K562 (cell line): ENCODE measurements at regions not wholly inside any gene's neighbourhood (a gene's known extent, or its start where the extent isn't known, plus 50 kb on each side); places are given as distances from the start of the nearest gene placed in this dataset.

Experiments used
- ATAC-seq: fragments of 200-7000 bp; cut with Tn5 transposase; 3 replicates; pipeline ENCODE4 v1.9.1; 2020; ENCODE audit warnings: moderate library complexity
- BruUV-seq: library from RNA; stranded (reverse); fragments of 400-500 nt; replicated peaks from 2 replicates; lab custom pipeline; 2021; lab: Mats Ljungman, UMichigan
- CTCF ChIA-PET: fragments of 300-600 bp; formaldehyde crosslinking; extraction: SDS; loops from one replicate; lab custom pipeline; 2021; ENCODE audit warnings: low intra/inter-chr PET ratio; lab: Yijun Ruan, JAX
- POLR2A ChIA-PET: fragments of 300-600, 350-650 bp; sonication (Branson Sonifier 250); formaldehyde crosslinking; extraction: SDS; loops from one replicate; lab custom pipeline; 2021; ENCODE audit warnings: antibody characterized with exemption, inconsistent platforms; lab: Yijun Ruan, JAX
- DNase-seq, 4 experiments: peaks; one replicate each; pipeline versions ENCODE4 v3.0.0 to v3.0.0-alpha.2; 2011 to 2018; ENCODE audit warnings: low spot score in 3 of 4, mixed read lengths in 3 of 4; ENCODE audit errors: extremely low read depth in 1 of 4
- FAIRE-seq: peaks from 2 replicates; lab custom pipeline; 2011; peaks lifted over from hg19 to GRCh38; lab: Jason Lieb, UNC
- H2AFZ ChIP-seq: 2 replicates; pipeline ENCODE4 v1.6.0; 2011; ENCODE audit warnings: low read depth, low read length, control low read depth, inconsistent platforms
- H3K27ac ChIP-seq: fragments of 200-600 bp; 3 replicates; pipeline ENCODE4 v1.8.0; 2011; ENCODE audit warnings: low read depth, mild to moderate bottlenecking, control low read depth, inconsistent platforms, low read length, moderate library complexity, mixed read lengths; ENCODE audit errors: extremely low read depth
- H3K27me3 ChIP-seq, 2 experiments: fragments of 300-600 bp in 1 of 2; 2 replicates in 1 of 2; 3 replicates in 1 of 2; pipeline versions ENCODE4 v1.6.0 to v1.8.0; 2011; ENCODE audit warnings: inconsistent platforms in 2 of 2, low read length in 2 of 2, mild to moderate bottlenecking in 1 of 2, mixed read lengths in 1 of 2, moderate library complexity in 1 of 2; ENCODE audit not compliant: control insufficient read depth in 2 of 2, insufficient read depth in 2 of 2
- H3K36me3 ChIP-seq: fragments of 300-600 bp; 3 replicates; pipeline ENCODE4 v1.8.0; 2011; ENCODE audit warnings: mild to moderate bottlenecking, low read length, inconsistent platforms; ENCODE audit not compliant: control insufficient read depth, insufficient read depth
- H3K4me1 ChIP-seq, 2 experiments: fragments of 200-600 bp in 1 of 2; replicated peaks in 1 of 2; 2 replicates in 1 of 2; 3 replicates in 1 of 2; pipeline versions ENCODE4 v1.5.1 to v1.8.0; 2011; ENCODE audit warnings: inconsistent platforms in 2 of 2, low read length in 2 of 2, mild to moderate bottlenecking in 1 of 2, mixed read lengths in 1 of 2, moderate library complexity in 1 of 2; ENCODE audit not compliant: control insufficient read depth in 2 of 2, insufficient read depth in 2 of 2
- H3K4me2 ChIP-seq: 2 replicates; pipeline ENCODE4 v1.6.1; 2011; ENCODE audit warnings: low read length, control low read depth, inconsistent platforms, mixed read lengths; ENCODE audit not compliant: insufficient read depth
- H3K4me3 ChIP-seq: fragments of 200-600 bp; sonication (generic), shearing (Covaris generic); 2 replicates; pipeline ENCODE4 v1.5.1; 2016; ENCODE audit warnings: control low read depth, inconsistent platforms
- H3K79me2 ChIP-seq: fragments of 200-600 bp; 3 replicates; pipeline ENCODE4 v1.8.0; 2011; ENCODE audit warnings: low read length, inconsistent platforms; ENCODE audit not compliant: control insufficient read depth, insufficient read depth
- H3K9ac ChIP-seq, 2 experiments: 2 replicates each; pipeline versions ENCODE4 v1.6.0 to v1.6.1; 2011; ENCODE audit warnings: low read depth in 2 of 2, low read length in 2 of 2, control low read depth in 1 of 2, inconsistent platforms in 1 of 2, mild to moderate bottlenecking in 1 of 2, mixed read lengths in 1 of 2; ENCODE audit not compliant: insufficient read depth in 1 of 2
- H3K9me1 ChIP-seq: one replicate; pipeline ENCODE4 v1.6.0; 2011; ENCODE audit warnings: inconsistent platforms, mild to moderate bottlenecking, low read length, moderate library complexity; ENCODE audit not compliant: control insufficient read depth, insufficient read depth
- H3K9me3 ChIP-seq: replicated peaks from 2 replicates; pipeline ENCODE4 v1.5.1; 2011; ENCODE audit warnings: low read depth, low read length, inconsistent platforms; ENCODE audit not compliant: control insufficient read depth, insufficient read depth
- H4K20me1 ChIP-seq: replicated peaks from 2 replicates; pipeline ENCODE4 v1.6.1; 2011; ENCODE audit warnings: low read length, inconsistent platforms, mixed read lengths; ENCODE audit not compliant: control insufficient read depth, insufficient read depth
- ESRRB ChIP-seq: fragments of 250-450 bp; sonication (Bioruptor Pico); IDR thresholded peaks from 2 replicates; pipeline ENCODE4 v1.5.0; 2020; ENCODE audit warnings: mild to moderate bottlenecking, moderate library complexity, borderline replicate concordance
- WGBS: fragments of 100-300 bp; shearing (Covaris generic); methylation state at CpG from one replicate; pipeline ENCODE4 v1.1.6; 2016; ENCODE audit warnings: low coverage, mixed read lengths; ENCODE audit not compliant: insufficient coverage; ENCODE audit errors: missing lambda C conversion rate; 5-methylcytosine and 5-hydroxymethylcytosine counted together
- in situ Hi-C: fragments of 300-500 bp; cut with MboI; formaldehyde crosslinking; loops from 4 replicates; pipeline ENCODE4 v1.15.0; 2018; ENCODE audit warnings: inconsistent platforms, mixed read lengths
- intact Hi-C: fragments of 100-400 bp; cut with micrococcal nuclease; formaldehyde crosslinking; loops from 2 replicates; pipeline ENCODE4 v1.14.2; 2022
- TF ChIP-seq, protein P1 (sequence below), 2 experiments: fragments of 200-800 bp in 1 of 2; sonication (Bioruptor generic) in 1 of 2; sonication (generic) in 1 of 2; formaldehyde crosslinking in 1 of 2; IDR thresholded peaks in 1 of 2; conservative IDR thresholded peaks in 1 of 2; 2 replicates each; pipeline versions ENCODE4 v1.5.0 to v1.6.1; 2016 to 2020; ENCODE audit warnings: missing compliant biosample characterization in 1 of 2, missing genetic modification characterization in 1 of 2, missing genetic modification reagents in 1 of 2
- TF ChIP-seq, protein P2 (sequence below), 2 experiments: fragments of 250-450 bp in 1 of 2; fragments of 450-650 bp in 1 of 2; sonication (Bioruptor Pico) in 1 of 2; IDR thresholded peaks; 2 replicates each; pipeline versions ENCODE4 v1.6.1 to v1.8.0; 2016 to 2021; ENCODE audit warnings: mild to moderate bottlenecking in 2 of 2, moderate library complexity in 2 of 2, missing compliant biosample characterization in 1 of 2, missing genetic modification characterization in 1 of 2

DNA sequence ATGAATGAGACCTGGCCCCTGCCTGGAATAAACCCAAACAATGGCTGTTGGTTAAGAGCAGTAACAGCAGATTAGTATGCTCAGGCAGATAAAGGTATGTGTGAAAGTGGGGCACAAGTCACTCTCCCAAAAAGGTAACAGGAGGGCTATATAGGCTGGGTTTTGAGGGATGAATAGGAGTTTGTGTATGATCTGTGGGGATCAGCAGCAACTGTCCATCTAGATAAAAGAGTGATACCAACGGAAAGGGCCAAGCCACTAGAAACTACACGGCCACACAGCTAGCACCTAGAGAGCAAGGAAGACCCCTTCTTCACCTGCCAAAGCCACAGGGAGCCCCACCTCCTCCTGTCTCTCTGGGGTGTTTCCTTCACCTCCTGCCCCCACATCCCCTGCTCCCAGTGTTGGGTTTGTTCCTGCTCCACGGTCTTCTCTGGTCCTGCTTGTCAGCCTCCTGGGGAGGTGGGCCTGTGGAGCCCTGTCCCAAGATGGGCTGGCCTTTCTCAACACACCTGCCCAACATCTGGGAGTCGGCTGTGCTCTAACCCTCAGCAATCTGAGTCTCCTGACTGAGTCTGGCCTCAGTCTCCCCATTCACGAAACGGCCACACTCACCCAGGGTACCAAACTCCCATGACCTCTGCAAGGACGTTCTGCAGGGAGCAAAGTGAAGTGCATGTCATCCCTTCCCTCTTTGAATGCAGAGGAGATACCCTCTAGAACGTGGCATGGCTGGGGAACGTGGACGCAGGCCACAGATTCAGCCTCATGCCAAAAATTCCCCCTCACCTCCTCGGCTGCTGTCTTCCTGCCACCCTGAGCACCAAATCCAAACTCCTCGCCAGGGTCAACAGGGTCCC lies 108.2 kb downstream of the NCOR2 start:
- TF ChIP-seq ESRRB (CRISPR knock-in tag) = no peak
- TF ChIP-seq, protein P1, sequence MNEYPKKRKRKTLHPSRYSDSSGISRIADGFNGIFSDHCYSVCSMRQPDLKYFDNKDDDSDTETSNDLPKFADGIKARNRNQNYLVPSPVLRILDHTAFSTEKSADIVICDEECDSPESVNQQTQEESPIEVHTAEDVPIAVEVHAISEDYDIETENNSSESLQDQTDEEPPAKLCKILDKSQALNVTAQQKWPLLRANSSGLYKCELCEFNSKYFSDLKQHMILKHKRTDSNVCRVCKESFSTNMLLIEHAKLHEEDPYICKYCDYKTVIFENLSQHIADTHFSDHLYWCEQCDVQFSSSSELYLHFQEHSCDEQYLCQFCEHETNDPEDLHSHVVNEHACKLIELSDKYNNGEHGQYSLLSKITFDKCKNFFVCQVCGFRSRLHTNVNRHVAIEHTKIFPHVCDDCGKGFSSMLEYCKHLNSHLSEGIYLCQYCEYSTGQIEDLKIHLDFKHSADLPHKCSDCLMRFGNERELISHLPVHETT (CRISPR knock-in tag; conservative IDR thresholded peaks at IDR 0.05 in 1 of 2, IDR thresholded peaks at IDR 0.05 in 1 of 2) = no peak
- TF ChIP-seq, protein P2, sequence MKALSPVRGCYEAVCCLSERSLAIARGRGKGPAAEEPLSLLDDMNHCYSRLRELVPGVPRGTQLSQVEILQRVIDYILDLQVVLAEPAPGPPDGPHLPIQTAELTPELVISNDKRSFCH (CRISPR knock-in tag; IDR thresholded peaks at IDR 0.05) = no peak
- TF ChIP-seq, protein P2 (tag; IDR thresholded peaks at IDR 0.05) = no peak
- TF ChIP-seq, all 486 proteins: peak for 0
- no peak overlapping the region for H3K4me2 ChIP-seq
- no peak for FAIRE-seq
- no peak overlapping the region for H2AFZ ChIP-seq
- in situ Hi-C loops = no loop called here
- 76% methylated on average over 12 of the region's 12 CpGs for WGBS
- peak overlapping the region in 1 of 2 experiments; percentile 58; a peak in 2 of 4 replicates for H3K9ac ChIP-seq
- H3K9me3 ChIP-seq = no peaks in the 10 kb centered on the region
- no peak for DNase-seq
- H3K79me2 ChIP-seq = no peaks in the 10 kb centered on the region
- H3K27ac ChIP-seq = no peak overlapping the region
- BruUV-seq = no TSS peak
- no peaks in the 10 kb centered on the region for H3K9me1 ChIP-seq
- H4K20me1 ChIP-seq = 0 out of 2 replicates have a peak, but pooled peaks cover 5% of the 10 kb centered on the region
- CTCF ChIA-PET = no interaction called here
- peaks cover 0 to 24% of the 10 kb centered on the region in 2 experiments; a peak in 2 of 5 replicates for H3K4me1 ChIP-seq
- no peaks in the 10 kb centered on the region for H3K27me3 ChIP-seq
- POLR2A ChIA-PET = interaction anchor here (0.6 to 0.7 kb wide), 2 partner anchors 39 to 145 kb away, joined by 3 to 4 read pairs; no protein-coding TSS in a partner anchor
- intact Hi-C loops = no loop called here
- no peak overlapping the region for H3K4me3 ChIP-seq
- peaks cover 27% of the 10 kb centered on the region; the same call in 2 of the 3 replicates for H3K36me3 ChIP-seq
- ATAC-seq = no peak
